ENCODE measurements at regions not wholly inside any gene's neighbourhood (a gene's known extent, or its start where the extent isn't known, plus 50 kb on each side); places are given as distances from the start of the nearest gene placed in this dataset.
"Not testable (repeated sequence)": the region's sequence is repeated elsewhere in the genome, so short reads cannot be mapped to it uniquely, and the experiment has no call there.

GRCh38 chr5:172528440-172528839, 74.1 kb upstream of the SH3PXD2B start:
- DNase-seq (ENCODE audit: low read depth): no peak

- DNase-seq (ENCODE audit: low read depth): no peak
Measured at GRCh38 chr5:172527559-172527958, 73.2 kb upstream of the SH3PXD2B start.

GRCh38 chr5:172525996-172526360, 71.7 kb upstream of the SH3PXD2B start:
- DNase-seq (ENCODE audit: low read depth): no peak

GRCh38 chr5:172525307-172525995, 71.1 kb upstream of the SH3PXD2B start:
- no peak for DNase-seq (ENCODE audit: low read depth)

GRCh38 chr5:172524573-172525021, 70.3 kb upstream of the SH3PXD2B start:
- DNase-seq (ENCODE audit: low read depth): no peak

- no peak for DNase-seq (ENCODE audit: low read depth)
Measured at GRCh38 chr5:172523146-172523745, 68.9 kb upstream of the SH3PXD2B start.

GRCh38 chr5:172521338-172521932, 67.1 kb upstream of the SH3PXD2B start:
- no peak for DNase-seq (ENCODE audit: low read depth)

- DNase-seq (ENCODE audit: low read depth): no peak
Measured at GRCh38 chr5:172511952-172512351, 57.6 kb upstream of the SH3PXD2B start.

- no peak for DNase-seq (ENCODE audit: low read depth)
Measured at GRCh38 chr5:172509405-172509781, 55.1 kb upstream of the SH3PXD2B start.

GRCh38 chr5:172508471-172509404, 54.4 kb upstream of the SH3PXD2B start:
- no peak for DNase-seq (ENCODE audit: low read depth)

GRCh38 chr5:172507485-172507884, 53.2 kb upstream of the SH3PXD2B start:
- not testable (repeated sequence) for DNase-seq (ENCODE audit: low read depth)

GRCh38 chr5:172506921-172507320, 52.6 kb upstream of the SH3PXD2B start:
- no peak for DNase-seq (ENCODE audit: low read depth)

GRCh38 chr5:172506251-172506650, 51.9 kb upstream of the SH3PXD2B start:
- no peak for DNase-seq (ENCODE audit: low read depth)

GRCh38 chr5:172505845-172506244, 51.5 kb upstream of the SH3PXD2B start:
- no peak for DNase-seq (ENCODE audit: low read depth)

GRCh38 chr5:172505403-172505759, 51.1 kb upstream of the SH3PXD2B start:
- no peak for DNase-seq (ENCODE audit: low read depth)

- no peak for DNase-seq (ENCODE audit: low read depth)
Measured at GRCh38 chr5:172504701-172505402, 50.5 kb upstream of the SH3PXD2B start.

GRCh38 chr5:172503925-172504700, 49.8 kb upstream of the SH3PXD2B start:
- no peak for DNase-seq (ENCODE audit: low read depth)
